SK-N-SH (cell line): ENCODE measurements at regions not wholly inside any gene's neighbourhood (a gene's known extent, or its start where the extent isn't known, plus 50 kb on each side); places are given as distances from the start of the nearest gene placed in this dataset.

Source experiments
- CTCF ChIA-PET: fragments of 300-600, 350-600 bp; formaldehyde crosslinking; extraction: SDS; loops from one replicate; lab custom pipeline; 2021; lab: Yijun Ruan, JAX
- POLR2A ChIA-PET: fragments of 350-600 bp; sonication (Branson Sonifier 250); formaldehyde crosslinking; extraction: SDS; loops from one replicate; lab custom pipeline; 2020; ENCODE audit warnings: antibody characterized with exemption, inconsistent platforms; lab: Yijun Ruan, JAX
- DNase-seq: peaks from one replicate; pipeline ENCODE4 v3.0.0; 2012
- H2AFZ ChIP-seq: fragments of 200-600 bp; sonication (generic); 2 replicates; pipeline ENCODE4 v1.8.1; 2016; ENCODE audit warnings: antibody characterized with exemption, mild to moderate bottlenecking, low read depth
- H3F3A ChIP-seq: fragments of 200-600 bp; sonication (generic); replicated peaks from 2 replicates; pipeline ENCODE3; 2016; ENCODE audit warnings: antibody characterized with exemption, mild to moderate bottlenecking; ENCODE audit not compliant: insufficient read depth
- H3K27ac ChIP-seq, 2 experiments: fragments of 200-500 bp in 1 of 2; fragments of 200-600 bp in 1 of 2; sonication (Bioruptor generic) in 1 of 2; sonication (generic), shearing (Covaris generic) in 1 of 2; 2 replicates each; pipeline versions ENCODE4 v1.5.1 to v1.6.1; 2014 to 2016; ENCODE audit warnings: low read depth in 2 of 2, inconsistent platforms in 1 of 2, low read length in 1 of 2, mild to moderate bottlenecking in 1 of 2, mixed read lengths in 1 of 2
- H3K27me3 ChIP-seq: fragments of 200-600 bp; sonication (generic), shearing (Covaris generic); 2 replicates; pipeline ENCODE4 v1.6.1; 2016; ENCODE audit warnings: mixed run types; ENCODE audit not compliant: insufficient read depth
- H3K36me3 ChIP-seq, 2 experiments: fragments of 200-500 bp in 1 of 2; fragments of 200-600 bp in 1 of 2; sonication (Bioruptor generic) in 1 of 2; sonication (generic) in 1 of 2; replicated peaks in 1 of 2; 2 replicates each; pipeline versions ENCODE3 to v1.5.1; 2014 to 2016; ENCODE audit warnings: low read length in 1 of 2, mild to moderate bottlenecking in 1 of 2; ENCODE audit not compliant: insufficient read depth in 2 of 2, control insufficient read depth in 1 of 2
- H3K4me1 ChIP-seq, 2 experiments: fragments of 200-500 bp in 1 of 2; fragments of 200-600 bp in 1 of 2; sonication (Bioruptor generic) in 1 of 2; sonication (generic), shearing (Covaris generic) in 1 of 2; 2 replicates each; pipeline versions ENCODE4 v1.5.1 to v1.6.1; 2014 to 2016; ENCODE audit warnings: low read depth in 1 of 2, low read length in 1 of 2, mixed run types in 1 of 2; ENCODE audit not compliant: insufficient read depth in 2 of 2, control insufficient read depth in 1 of 2
- H3K4me2 ChIP-seq: fragments of 200-600 bp; sonication (generic), shearing (Covaris generic); 2 replicates; pipeline ENCODE4 v1.6.1; 2017; ENCODE audit warnings: mixed run types
- H3K4me3 ChIP-seq, 2 experiments: fragments of 200-500 bp in 1 of 2; fragments of 200-600 bp in 1 of 2; sonication (Bioruptor generic) in 1 of 2; sonication (generic), shearing (Covaris generic) in 1 of 2; 2 replicates each; pipeline versions ENCODE4 v1.5.1 to v1.8.1; 2014 to 2016; ENCODE audit warnings: low read depth in 2 of 2, inconsistent platforms in 1 of 2, low read length in 1 of 2, mild to moderate bottlenecking in 1 of 2, mixed read lengths in 1 of 2, moderate library complexity in 1 of 2
- H3K79me2 ChIP-seq: fragments of 200-600 bp; sonication (generic); 2 replicates; pipeline ENCODE4 v1.8.1; 2017; ENCODE audit warnings: mild to moderate bottlenecking; ENCODE audit not compliant: insufficient read depth
- H3K9ac ChIP-seq: fragments of 200-600 bp; sonication (generic); 2 replicates; pipeline ENCODE4 v1.6.1; 2017; ENCODE audit warnings: mixed run types
- H3K9me2 ChIP-seq: fragments of 200-600 bp; sonication (generic); 2 replicates; pipeline ENCODE4 v1.6.1; 2017; ENCODE audit warnings: mixed run types
- H3K9me3 ChIP-seq: fragments of 200-600 bp; sonication (generic); 2 replicates; pipeline ENCODE4 v1.6.1; 2017; ENCODE audit warnings: mixed run types, mild to moderate bottlenecking, moderate library complexity
- H4K20me1 ChIP-seq: fragments of 200-600 bp; sonication (generic); 2 replicates; pipeline ENCODE4 v1.6.1; 2017; ENCODE audit warnings: mild to moderate bottlenecking, mixed run types; ENCODE audit not compliant: insufficient read depth
- CHD2 ChIP-seq: fragments of 150-350 bp; IDR thresholded peaks from 2 replicates; pipeline ENCODE4 v1.6.1; 2018; ENCODE audit warnings: low read length; ENCODE audit not compliant: partially characterized antibody
- EP300 ChIP-seq, 2 experiments: IDR thresholded peaks; 2 replicates each; pipeline versions ENCODE4 v1.4.0 to v1.6.1; 2012; ENCODE audit warnings: borderline replicate concordance in 1 of 2, low read depth in 1 of 2, low read length in 1 of 2
- FOSL2 ChIP-seq: IDR thresholded peaks from 2 replicates; pipeline ENCODE4 v1.4.0; 2012; ENCODE audit warnings: low read depth, mild to moderate bottlenecking, moderate library complexity, borderline replicate concordance
- GABPA ChIP-seq: IDR thresholded peaks from 2 replicates; pipeline ENCODE4 v1.4.0; 2012; ENCODE audit warnings: low read depth, mild to moderate bottlenecking
- IRF3 ChIP-seq: fragments of 150-350 bp; IDR thresholded peaks from 2 replicates; pipeline ENCODE4 v1.6.1; 2016; ENCODE audit warnings: mild to moderate bottlenecking, low read depth, low read length
- JUND ChIP-seq: IDR thresholded peaks from 2 replicates; pipeline ENCODE4 v1.4.0; 2012
- MEF2A ChIP-seq: IDR thresholded peaks from 2 replicates; pipeline ENCODE4 v1.4.0; 2012; ENCODE audit warnings: low read depth, borderline replicate concordance
- NFIC ChIP-seq: IDR thresholded peaks from 2 replicates; pipeline ENCODE4 v1.4.0; 2012; ENCODE audit warnings: borderline replicate concordance
- RAD21 ChIP-seq: IDR thresholded peaks from 2 replicates; pipeline ENCODE4 v1.6.1; 2012; ENCODE audit warnings: mild to moderate bottlenecking, low read length
- RXRA ChIP-seq: IDR thresholded peaks from 2 replicates; pipeline ENCODE4 v1.4.0; 2012; ENCODE audit warnings: low read depth, mild to moderate bottlenecking, borderline replicate concordance
- SIN3A ChIP-seq: IDR thresholded peaks from 2 replicates; pipeline ENCODE4 v1.6.1; 2012; ENCODE audit warnings: low read depth, mild to moderate bottlenecking, low read length, moderate library complexity, borderline replicate concordance
- SMC3 ChIP-seq: IDR thresholded peaks from 2 replicates; pipeline ENCODE4 v1.6.1; 2012; ENCODE audit warnings: low read depth, low read length, improper control_type of control experiment
- TAF1 ChIP-seq: IDR thresholded peaks from 2 replicates; pipeline ENCODE4 v1.6.1; 2012; ENCODE audit warnings: low read depth, mild to moderate bottlenecking, low read length, moderate library complexity, borderline replicate concordance
- TEAD4 ChIP-seq: IDR thresholded peaks from 2 replicates; pipeline ENCODE4 v1.4.0; 2012; ENCODE audit warnings: mild to moderate bottlenecking, borderline replicate concordance; ENCODE audit not compliant: insufficient read depth
- USF2 ChIP-seq: fragments of 150-350 bp; IDR thresholded peaks from 2 replicates; pipeline ENCODE4 v1.6.1; 2017; ENCODE audit warnings: antibody characterized with exemption, low read length, low read depth, borderline replicate concordance
- YY1 ChIP-seq: IDR thresholded peaks from 2 replicates; pipeline ENCODE4 v1.4.0; 2012; ENCODE audit warnings: low read depth, mild to moderate bottlenecking
- WGBS: methylation state at CpG from one replicate; pipeline ENCODE4 v1.1.6; 2017; ENCODE audit warnings: low lambda C conversion rate; 5-methylcytosine and 5-hydroxymethylcytosine counted together

GRCh38 chr9:126069400-126069955 lies 257.2 kb upstream of the MVB12B start:
- POLR2A ChIA-PET: no interaction called here
- H3K4me2 ChIP-seq: no peak overlapping the region
- H3K79me2 ChIP-seq: no peaks in the 10 kb centered on the region
- no peak overlapping the region for H3K27ac ChIP-seq
- no peak overlapping the region for H3K4me3 ChIP-seq
- H3K9ac ChIP-seq: no peak overlapping the region
- H3K9me3 ChIP-seq: no peaks in the 10 kb centered on the region
- no peak overlapping the region for H2AFZ ChIP-seq
- no peaks in the 10 kb centered on the region for H3K36me3 ChIP-seq
- 64% methylated on average over 8 of the region's 9 CpGs for WGBS
- H3K27me3 ChIP-seq: no peaks in the 10 kb centered on the region; the same call in 1 of the 2 replicates
- no peaks in the 10 kb centered on the region for H3F3A ChIP-seq
- no peaks in the 10 kb centered on the region for H3K9me2 ChIP-seq
- no peak for DNase-seq
- no peaks in the 10 kb centered on the region for H4K20me1 ChIP-seq
- TF ChIP-seq SIN3A (no peak), MEF2A (no peak), EP300 (IDR thresholded peaks at IDR 0.05; ENCODE audit: borderline replicate concordance in 1 of 2, low read depth in 1 of 2, low read length in 1 of 2) (no peak), JUND (no peak), YY1 (no peak), SMC3 (no peak), IRF3 (no peak)
- TF ChIP-seq, all 33 proteins: peak for 0
- CTCF ChIA-PET: no interaction called here
- H3K4me1 ChIP-seq: peaks cover 0 to 5% of the 10 kb centered on the region in 2 experiments; a peak in 1 of 4 replicates

GRCh38 chr9:126070058-126070655 lies 256.5 kb upstream of the MVB12B start:
- Histone ChIP-seq H3K79me2 (no peaks in the 10 kb centered on the region), H3K27me3 (no peaks in the 10 kb centered on the region; the same call in 1 of the 2 replicates), H4K20me1 (no peaks in the 10 kb centered on the region), H3K4me1 (peaks cover 0 to 5% of the 10 kb centered on the region in 2 experiments; a peak in 1 of 4 replicates), H3K9me2 (no peaks in the 10 kb centered on the region), H2AFZ (no peak overlapping the region), H3K9me3 (no peaks in the 10 kb centered on the region), H3K4me2 (no peak overlapping the region), H3K9ac (no peak overlapping the region), H3K36me3 (no peaks in the 10 kb centered on the region), H3F3A (no peaks in the 10 kb centered on the region), H3K27ac (no peak overlapping the region), H3K4me3 (no peak overlapping the region)
- TF ChIP-seq FOSL2 (no peak), NFIC (no peak), RXRA (no peak), RAD21 (no peak), SMC3 (no peak), CHD2 (no peak), EP300 (IDR thresholded peaks at IDR 0.05; ENCODE audit: borderline replicate concordance in 1 of 2, low read depth in 1 of 2, low read length in 1 of 2) (no peak), TAF1 (no peak), TEAD4 (no peak), USF2 (no peak), GABPA (no peak)
- CTCF ChIA-PET: interaction anchor here (1.0 kb wide), 1 partner anchor 10 kb away, joined by 3 read pairs; no protein-coding TSS in a partner anchor
- DNase-seq: no peak
- POLR2A ChIA-PET: no interaction called here
- 68% methylated on average over 6 of the region's 15 CpGs for WGBS
